ENCODE measurements at regions not wholly inside any gene's neighbourhood (a gene's known extent, or its start where the extent isn't known, plus 50 kb on each side); places are given as distances from the start of the nearest gene placed in this dataset.

GRCh38 chr2:125837611-125838010 is 818.3 kb upstream of the GYPC start:
- TF ChIP-seq CTCF (IDR thresholded peaks at IDR 0.05) (no peak), POLR2AphosphoS5 (IDR thresholded peaks at IDR 0.05) (no peak)
